ENCODE measurements at regions not wholly inside any gene's neighbourhood (a gene's known extent, or its start where the extent isn't known, plus 50 kb on each side); places are given as distances from the start of the nearest gene placed in this dataset.
"Not testable (repeated sequence)": the region's sequence is repeated elsewhere in the genome, so short reads cannot be mapped to it uniquely, and the experiment has no call there.

DNA sequence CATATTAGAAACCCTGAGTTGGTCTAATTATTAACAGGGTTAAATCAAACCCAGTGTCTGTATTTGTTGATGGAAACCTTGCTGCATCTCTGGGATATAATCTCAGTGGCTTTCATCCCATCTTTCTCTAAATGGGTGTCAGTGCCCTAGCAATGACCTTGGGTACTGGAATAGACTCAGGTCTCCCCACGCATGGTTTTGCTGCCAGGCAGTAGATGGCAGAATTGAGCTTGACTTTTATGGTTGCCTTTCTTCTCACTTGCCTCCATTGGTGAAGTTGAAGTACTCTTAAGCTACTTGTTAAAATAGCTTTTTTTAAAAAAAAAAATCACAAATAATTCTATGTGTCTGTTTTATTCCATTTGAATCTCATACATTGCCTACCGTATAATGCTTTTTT, 81.8 kb upstream of the HMCN1 start:
- Mint-ChIP-seq H3K27ac (ENCODE audit: unreplicated experiment) (no peak overlapping the region), H3K27me3 (ENCODE audit: unreplicated experiment) (no peaks in the 10 kb centered on the region), H3K36me3 (ENCODE audit: insufficient read depth, unreplicated experiment) (no peaks in the 10 kb centered on the region), H3K4me3 (ENCODE audit: low read depth, unreplicated experiment) (no peak overlapping the region), H3K4me1 (ENCODE audit: low read depth, unreplicated experiment) (peaks cover 21% of the 10 kb centered on the region), H3K9me3 (ENCODE audit: low read depth, unreplicated experiment) (peaks cover 5% of the 10 kb centered on the region)
- DNase-seq, result no peak
- CTCF ChIA-PET, result interaction anchor here (1.0 to 1.4 kb wide), 3 partner anchors 10 to 335 kb away, joined by 3 to 11 read pairs (median 5); partner anchors contain the start of gene IVNS1ABP
- intact Hi-C loops (cut with micrococcal nuclease; ENCODE audit: unreplicated experiment), result no loop called here
- no peak for TF ChIP-seq CTCF (IDR thresholded peaks at IDR 0.05; ENCODE audit: unreplicated experiment)
- no TSS peak for BruUV-seq (replicated peaks)

- no TSS peak for BruUV-seq (replicated peaks)
- CTCF ChIA-PET, result no interaction called here
- Mint-ChIP-seq H3K9me3 (ENCODE audit: low read depth, unreplicated experiment) (peaks cover 5% of the 10 kb centered on the region), H3K36me3 (ENCODE audit: insufficient read depth, unreplicated experiment) (no peaks in the 10 kb centered on the region), H3K27me3 (ENCODE audit: unreplicated experiment) (no peaks in the 10 kb centered on the region), H3K27ac (ENCODE audit: unreplicated experiment) (no peak overlapping the region), H3K4me3 (ENCODE audit: low read depth, unreplicated experiment) (no peak overlapping the region), H3K4me1 (ENCODE audit: low read depth, unreplicated experiment) (peaks cover 37% of the 10 kb centered on the region)
- TF ChIP-seq CTCF (IDR thresholded peaks at IDR 0.05; ENCODE audit: unreplicated experiment), result no peak
- intact Hi-C loops (cut with micrococcal nuclease; ENCODE audit: unreplicated experiment), result no loop called here
- no peak for DNase-seq
These were observed 83.5 kb upstream of the HMCN1 start for GRCh38 chr1:185650602-185651230.

GRCh38 chr1:185648858-185649589, 85.2 kb upstream of the HMCN1 start:
- Mint-ChIP-seq H3K36me3 (ENCODE audit: insufficient read depth, unreplicated experiment) (peaks cover 5% of the 10 kb centered on the region), H3K9me3 (ENCODE audit: low read depth, unreplicated experiment) (peaks cover 5% of the 10 kb centered on the region), H3K4me3 (ENCODE audit: low read depth, unreplicated experiment) (no peak overlapping the region), H3K27ac (ENCODE audit: unreplicated experiment) (no peak overlapping the region), H3K4me1 (ENCODE audit: low read depth, unreplicated experiment) (peaks cover 53% of the 10 kb centered on the region), H3K27me3 (ENCODE audit: unreplicated experiment) (no peaks in the 10 kb centered on the region)
- DNase-seq, result no peak
- TF ChIP-seq CTCF (IDR thresholded peaks at IDR 0.05; ENCODE audit: unreplicated experiment), result no peak
- CTCF ChIA-PET, result no interaction called here
- intact Hi-C loops (cut with micrococcal nuclease; ENCODE audit: unreplicated experiment), result no loop called here
- no TSS peak for BruUV-seq (replicated peaks)

DNA sequence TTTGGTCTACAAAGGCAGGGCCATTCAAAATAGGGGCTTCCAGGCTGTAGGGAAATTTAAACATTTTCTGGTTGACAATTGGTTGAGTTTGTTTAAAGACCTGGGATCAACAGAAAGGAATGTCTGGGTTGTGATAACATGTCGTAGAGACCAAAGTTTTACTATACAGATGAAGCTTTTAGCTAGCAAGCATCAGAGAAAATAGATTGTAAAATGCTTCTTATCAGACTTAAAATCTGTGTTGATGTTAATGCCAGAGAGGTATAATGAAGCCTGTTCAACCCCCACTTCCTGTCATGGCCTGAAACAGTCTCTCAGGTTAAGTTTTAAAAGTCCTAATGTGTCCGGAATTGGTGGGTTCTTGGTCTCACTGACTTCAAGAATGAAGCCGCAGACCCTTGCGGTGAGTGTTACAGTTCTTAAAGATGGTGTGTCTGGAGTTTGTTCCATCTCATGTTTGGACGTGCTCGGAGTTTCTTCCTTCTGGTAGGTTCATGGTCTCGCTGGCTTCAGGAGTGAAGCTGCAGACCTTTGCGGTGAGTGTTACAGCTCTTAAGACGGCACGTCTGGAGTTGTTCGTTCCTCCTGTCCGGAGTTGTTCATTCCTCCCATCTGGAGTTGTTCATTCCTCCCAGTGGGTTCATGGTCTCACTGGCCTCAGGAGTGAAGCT, 86.5 kb upstream of the HMCN1 start:
- intact Hi-C loops (cut with micrococcal nuclease; ENCODE audit: unreplicated experiment), result loop anchor here (2.0 kb wide), 1 partner anchor 81 kb away; no protein-coding TSS in a partner anchor
- H3K36me3 Mint-ChIP-seq (ENCODE audit: insufficient read depth, unreplicated experiment); CTCF ChIA-PET; DNase-seq; H3K9me3 Mint-ChIP-seq (ENCODE audit: low read depth, unreplicated experiment); H3K27me3 Mint-ChIP-seq (ENCODE audit: unreplicated experiment); BruUV-seq (replicated peaks); H3K4me3 Mint-ChIP-seq (ENCODE audit: low read depth, unreplicated experiment); H3K27ac Mint-ChIP-seq (ENCODE audit: unreplicated experiment): not testable (repeated sequence)
- peaks cover 53% of the 10 kb centered on the region for H3K4me1 Mint-ChIP-seq (ENCODE audit: low read depth, unreplicated experiment)
